ENCODE measurements at regions not wholly inside any gene's neighbourhood (a gene's known extent, or its start where the extent isn't known, plus 50 kb on each side); places are given as distances from the start of the nearest gene placed in this dataset.
A peak's percentile ranks its signal among the peaks of the same experiment; 100 is the strongest.

- ChIA-PET CTCF (interaction anchor here (0.7 to 0.9 kb wide), 2 partner anchors 15 to 86 kb away, joined by 3 read pairs; no protein-coding TSS in a partner anchor), POLR2A (interaction anchor here (0.7 kb wide), 1 partner anchor 22 kb away, joined by 3 read pairs; no protein-coding TSS in a partner anchor)
- peaks cover 9% of the 10 kb centered on the region for H3K4me1 ChIP-seq (ENCODE audit: control insufficient read depth, insufficient read depth, low read length)
- H3K36me3 ChIP-seq (ENCODE audit: control insufficient read depth in 2 of 2, insufficient read depth in 1 of 2, low read length in 2 of 2) = no peaks in the 10 kb centered on the region
- no peak overlapping the region for H3K4me3 ChIP-seq (ENCODE audit: low read depth, low read length)
- no peaks in the 10 kb centered on the region for H3K9me3 ChIP-seq (ENCODE audit: control insufficient read depth, insufficient read depth, low read depth, low read length)
- H3K27ac ChIP-seq (ENCODE audit: extremely low read depth, low read depth, low read length) = peak overlapping the region; percentile 32; the same call in 1 of the 2 replicates
- no peak for TF ChIP-seq ZNF623 (tag by site-specific recombination; IDR thresholded peaks at IDR 0.05)
- peak; percentile 79 for TF ChIP-seq ZNF335 (tag by site-specific recombination; conservative IDR thresholded peaks at IDR 0.05)
- TF ChIP-seq RBAK (tag by site-specific recombination; IDR thresholded peaks at IDR 0.05) = no peak
- peak; percentile 87 for TF ChIP-seq KLF1 (tag by site-specific recombination; IDR thresholded peaks at IDR 0.05)
- no peak for TF ChIP-seq ZNF544 (tag by site-specific recombination; IDR thresholded peaks at IDR 0.05)
- no peak for TF ChIP-seq ZNF280D (tag by site-specific recombination; IDR thresholded peaks at IDR 0.05)
- TF ChIP-seq, protein P1, sequence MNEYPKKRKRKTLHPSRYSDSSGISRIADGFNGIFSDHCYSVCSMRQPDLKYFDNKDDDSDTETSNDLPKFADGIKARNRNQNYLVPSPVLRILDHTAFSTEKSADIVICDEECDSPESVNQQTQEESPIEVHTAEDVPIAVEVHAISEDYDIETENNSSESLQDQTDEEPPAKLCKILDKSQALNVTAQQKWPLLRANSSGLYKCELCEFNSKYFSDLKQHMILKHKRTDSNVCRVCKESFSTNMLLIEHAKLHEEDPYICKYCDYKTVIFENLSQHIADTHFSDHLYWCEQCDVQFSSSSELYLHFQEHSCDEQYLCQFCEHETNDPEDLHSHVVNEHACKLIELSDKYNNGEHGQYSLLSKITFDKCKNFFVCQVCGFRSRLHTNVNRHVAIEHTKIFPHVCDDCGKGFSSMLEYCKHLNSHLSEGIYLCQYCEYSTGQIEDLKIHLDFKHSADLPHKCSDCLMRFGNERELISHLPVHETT (tag by site-specific recombination; IDR thresholded peaks at IDR 0.05) = no peak
- no peak for TF ChIP-seq YY2 (tag by site-specific recombination; IDR thresholded peaks at IDR 0.05)
- TF ChIP-seq ZNF571 (tag by site-specific recombination; IDR thresholded peaks at IDR 0.05) = no peak
- no peak for TF ChIP-seq ZNF548 (tag by site-specific recombination; IDR thresholded peaks at IDR 0.05)
- TF ChIP-seq ZNF133 (tag by site-specific recombination; IDR thresholded peaks at IDR 0.05) = no peak
- TF ChIP-seq ZNF2 (tag by site-specific recombination; IDR thresholded peaks at IDR 0.05) = no peak
- no peak for TF ChIP-seq ZNF514 (tag by site-specific recombination; IDR thresholded peaks at IDR 0.05)
- TF ChIP-seq ZNF169 (tag by site-specific recombination; IDR thresholded peaks at IDR 0.05) = no peak
- no peak for TF ChIP-seq ZNF585B (tag by site-specific recombination; IDR thresholded peaks at IDR 0.05)
- no peak for TF ChIP-seq ZFHX2 (tag by site-specific recombination; conservative IDR thresholded peaks at IDR 0.05)
- no peak for TF ChIP-seq SETDB1 (IDR thresholded peaks at IDR 0.05; ENCODE audit: insufficient read length, low read length)
- TF ChIP-seq ZNF843 (tag by site-specific recombination; IDR thresholded peaks at IDR 0.05) = peak; percentile 76
- TF ChIP-seq ZNF791 (tag by site-specific recombination; IDR thresholded peaks at IDR 0.05) = no peak
- TF ChIP-seq, protein P2, sequence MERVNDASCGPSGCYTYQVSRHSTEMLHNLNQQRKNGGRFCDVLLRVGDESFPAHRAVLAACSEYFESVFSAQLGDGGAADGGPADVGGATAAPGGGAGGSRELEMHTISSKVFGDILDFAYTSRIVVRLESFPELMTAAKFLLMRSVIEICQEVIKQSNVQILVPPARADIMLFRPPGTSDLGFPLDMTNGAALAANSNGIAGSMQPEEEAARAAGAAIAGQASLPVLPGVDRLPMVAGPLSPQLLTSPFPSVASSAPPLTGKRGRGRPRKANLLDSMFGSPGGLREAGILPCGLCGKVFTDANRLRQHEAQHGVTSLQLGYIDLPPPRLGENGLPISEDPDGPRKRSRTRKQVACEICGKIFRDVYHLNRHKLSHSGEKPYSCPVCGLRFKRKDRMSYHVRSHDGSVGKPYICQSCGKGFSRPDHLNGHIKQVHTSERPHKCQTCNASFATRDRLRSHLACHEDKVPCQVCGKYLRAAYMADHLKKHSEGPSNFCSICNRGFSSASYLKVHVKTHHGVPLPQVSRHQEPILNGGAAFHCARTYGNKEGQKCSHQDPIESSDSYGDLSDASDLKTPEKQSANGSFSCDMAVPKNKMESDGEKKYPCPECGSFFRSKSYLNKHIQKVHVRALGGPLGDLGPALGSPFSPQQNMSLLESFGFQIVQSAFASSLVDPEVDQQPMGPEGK (tag by site-specific recombination; IDR thresholded peaks at IDR 0.05) = 0 out of 2 replicates have a peak, but pooled peaks have one; percentile 13
- TF ChIP-seq ZNF423 (tag by site-specific recombination; IDR thresholded peaks at IDR 0.05) = no peak
- TF ChIP-seq IKZF3 (tag by site-specific recombination; IDR thresholded peaks at IDR 0.05) = peak; percentile 50
- TF ChIP-seq, protein P3, sequence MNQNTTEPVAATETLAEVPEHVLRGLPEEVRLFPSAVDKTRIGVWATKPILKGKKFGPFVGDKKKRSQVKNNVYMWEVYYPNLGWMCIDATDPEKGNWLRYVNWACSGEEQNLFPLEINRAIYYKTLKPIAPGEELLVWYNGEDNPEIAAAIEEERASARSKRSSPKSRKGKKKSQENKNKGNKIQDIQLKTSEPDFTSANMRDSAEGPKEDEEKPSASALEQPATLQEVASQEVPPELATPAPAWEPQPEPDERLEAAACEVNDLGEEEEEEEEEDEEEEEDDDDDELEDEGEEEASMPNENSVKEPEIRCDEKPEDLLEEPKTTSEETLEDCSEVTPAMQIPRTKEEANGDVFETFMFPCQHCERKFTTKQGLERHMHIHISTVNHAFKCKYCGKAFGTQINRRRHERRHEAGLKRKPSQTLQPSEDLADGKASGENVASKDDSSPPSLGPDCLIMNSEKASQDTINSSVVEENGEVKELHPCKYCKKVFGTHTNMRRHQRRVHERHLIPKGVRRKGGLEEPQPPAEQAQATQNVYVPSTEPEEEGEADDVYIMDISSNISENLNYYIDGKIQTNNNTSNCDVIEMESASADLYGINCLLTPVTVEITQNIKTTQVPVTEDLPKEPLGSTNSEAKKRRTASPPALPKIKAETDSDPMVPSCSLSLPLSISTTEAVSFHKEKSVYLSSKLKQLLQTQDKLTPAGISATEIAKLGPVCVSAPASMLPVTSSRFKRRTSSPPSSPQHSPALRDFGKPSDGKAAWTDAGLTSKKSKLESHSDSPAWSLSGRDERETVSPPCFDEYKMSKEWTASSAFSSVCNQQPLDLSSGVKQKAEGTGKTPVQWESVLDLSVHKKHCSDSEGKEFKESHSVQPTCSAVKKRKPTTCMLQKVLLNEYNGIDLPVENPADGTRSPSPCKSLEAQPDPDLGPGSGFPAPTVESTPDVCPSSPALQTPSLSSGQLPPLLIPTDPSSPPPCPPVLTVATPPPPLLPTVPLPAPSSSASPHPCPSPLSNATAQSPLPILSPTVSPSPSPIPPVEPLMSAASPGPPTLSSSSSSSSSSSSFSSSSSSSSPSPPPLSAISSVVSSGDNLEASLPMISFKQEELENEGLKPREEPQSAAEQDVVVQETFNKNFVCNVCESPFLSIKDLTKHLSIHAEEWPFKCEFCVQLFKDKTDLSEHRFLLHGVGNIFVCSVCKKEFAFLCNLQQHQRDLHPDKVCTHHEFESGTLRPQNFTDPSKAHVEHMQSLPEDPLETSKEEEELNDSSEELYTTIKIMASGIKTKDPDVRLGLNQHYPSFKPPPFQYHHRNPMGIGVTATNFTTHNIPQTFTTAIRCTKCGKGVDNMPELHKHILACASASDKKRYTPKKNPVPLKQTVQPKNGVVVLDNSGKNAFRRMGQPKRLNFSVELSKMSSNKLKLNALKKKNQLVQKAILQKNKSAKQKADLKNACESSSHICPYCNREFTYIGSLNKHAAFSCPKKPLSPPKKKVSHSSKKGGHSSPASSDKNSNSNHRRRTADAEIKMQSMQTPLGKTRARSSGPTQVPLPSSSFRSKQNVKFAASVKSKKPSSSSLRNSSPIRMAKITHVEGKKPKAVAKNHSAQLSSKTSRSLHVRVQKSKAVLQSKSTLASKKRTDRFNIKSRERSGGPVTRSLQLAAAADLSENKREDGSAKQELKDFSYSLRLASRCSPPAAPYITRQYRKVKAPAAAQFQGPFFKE (tag by site-specific recombination; IDR thresholded peaks at IDR 0.05; ENCODE audit: borderline replicate concordance) = no peak
- no peak for TF ChIP-seq ZNF174 (tag by site-specific recombination; IDR thresholded peaks at IDR 0.05)
- TF ChIP-seq ZNF76 (tag by site-specific recombination; IDR thresholded peaks at IDR 0.05; ENCODE audit: borderline replicate concordance, low read depth) = no peak
- TF ChIP-seq ZBTB8A (tag by site-specific recombination; IDR thresholded peaks at IDR 0.05) = no peak
- TF ChIP-seq ZSCAN30 (tag by site-specific recombination; IDR thresholded peaks at IDR 0.05) = no peak
- TF ChIP-seq ZNF112 (tag by site-specific recombination; IDR thresholded peaks at IDR 0.05) = no peak
Observed at GRCh38 chr16:86931410-86931941, 353.1 kb downstream of the FOXL1 start.
